GM12878 (cell line): ENCODE measurements at regions not wholly inside any gene's neighbourhood (a gene's known extent, or its start where the extent isn't known, plus 50 kb on each side); places are given as distances from the start of the nearest gene placed in this dataset.

Source experiments
- ATAC-seq: fragments of 200-7000 bp; cut with Tn5 transposase; 3 replicates; pipeline ENCODE4 v1.9.1; 2020; ENCODE audit warnings: mild to moderate bottlenecking, moderate library complexity
- BruUV-seq: library from RNA; stranded (reverse); fragments of 400-500 nt; replicated peaks from 2 replicates; lab custom pipeline; 2021; lab: Mats Ljungman, UMichigan
- CTCF ChIA-PET: fragments of 300-600 bp; sonication (Branson Sonifier 250); formaldehyde crosslinking; extraction: SDS; loops from one replicate; lab custom pipeline; 2021; ENCODE audit warnings: inconsistent platforms; lab: Yijun Ruan, JAX
- POLR2A ChIA-PET: fragments of 350-600 bp; formaldehyde crosslinking; extraction: SDS; loops from one replicate; lab custom pipeline; 2021; ENCODE audit warnings: inconsistent platforms; lab: Charles Lee
- RAD21 ChIA-PET: fragments of 300-600 bp; sonication (Branson Sonifier 250); formaldehyde crosslinking; loops from one replicate; lab custom pipeline; 2023; ENCODE audit warnings: antibody characterized with exemption; ENCODE audit not compliant: unreplicated experiment; lab: Charles Lee
- SMC1A ChIA-PET: fragments of 300-600 bp; sonication (Branson Sonifier 250); formaldehyde crosslinking; loops from one replicate; lab custom pipeline; 2023; ENCODE audit not compliant: unreplicated experiment, uncharacterized antibody; lab: Charles Lee
- DNase-seq: peaks from one replicate; pipeline ENCODE4 v3.0.0-alpha.2; 2011; ENCODE audit warnings: low read depth, low spot score
- FAIRE-seq: peaks from 3 replicates; lab custom pipeline; 2011; peaks lifted over from hg19 to GRCh38; lab: Jason Lieb, UNC
- H2AFZ ChIP-seq: 2 replicates; pipeline ENCODE4 v1.6.0; 2011; ENCODE audit warnings: low read depth, low read length, control low read depth; ENCODE audit not compliant: control insufficient read depth
- H3K27ac ChIP-seq: 2 replicates; pipeline ENCODE4 v1.5.1; 2011; ENCODE audit warnings: control low read depth; ENCODE audit not compliant: control insufficient read depth, insufficient read depth
- H3K27me3 ChIP-seq, 2 experiments: replicated peaks in 1 of 2; 2 replicates each; pipeline versions ENCODE4 v1.6.0 to v1.6.1; 2011; ENCODE audit warnings: low read length in 1 of 2; ENCODE audit not compliant: control insufficient read depth in 2 of 2, insufficient read depth in 2 of 2
- H3K36me3 ChIP-seq, 2 experiments: 2 replicates each; pipeline ENCODE4 v1.5.1; 2011; ENCODE audit warnings: low read length in 1 of 2; ENCODE audit not compliant: control insufficient read depth in 2 of 2, insufficient read depth in 2 of 2
- H3K4me1 ChIP-seq: 2 replicates; pipeline ENCODE4 v1.6.1; 2011; ENCODE audit warnings: mild to moderate bottlenecking, low read length, moderate library complexity, mixed read lengths; ENCODE audit not compliant: control insufficient read depth, insufficient read depth
- H3K4me2 ChIP-seq: 2 replicates; pipeline ENCODE4 v1.6.0; 2011; ENCODE audit warnings: control low read depth; ENCODE audit not compliant: control insufficient read depth, insufficient read depth
- H3K4me3 ChIP-seq: fragments of 200-600 bp; sonication (generic); 2 replicates; pipeline ENCODE4 v1.5.1; 2016
- H3K79me2 ChIP-seq: 2 replicates; pipeline ENCODE4 v1.6.0; 2011; ENCODE audit warnings: low read length; ENCODE audit not compliant: control insufficient read depth, insufficient read depth
- H3K9ac ChIP-seq: 2 replicates; pipeline ENCODE4 v1.8.0; 2011; ENCODE audit warnings: low read length, control low read depth, mixed read lengths; ENCODE audit not compliant: control insufficient read depth, insufficient read depth
- H3K9me3 ChIP-seq: replicated peaks from 3 replicates; pipeline ENCODE4 v1.5.1; 2011; ENCODE audit warnings: mild to moderate bottlenecking, low read length; ENCODE audit not compliant: control insufficient read depth, insufficient read depth
- H4K20me1 ChIP-seq: 2 replicates; pipeline ENCODE4 v1.6.0; 2011; ENCODE audit not compliant: control insufficient read depth, insufficient read depth
- CREB1 ChIP-seq: IDR thresholded peaks from 2 replicates; pipeline ENCODE4 v1.6.1; 2012; ENCODE audit warnings: low read depth, mild to moderate bottlenecking, inconsistent platforms
- EP300 ChIP-seq, 2 experiments: fragments of 150-350 bp in 1 of 2; IDR thresholded peaks; 2 replicates each; pipeline ENCODE4 v1.6.1; 2011 to 2012; ENCODE audit warnings: low read depth in 2 of 2, low read length in 2 of 2, borderline replicate concordance in 1 of 2, improper control_type of control experiment in 1 of 2, inconsistent platforms in 1 of 2; ENCODE audit not compliant: control insufficient read depth in 1 of 2
- FOXM1 ChIP-seq: IDR thresholded peaks from 2 replicates; pipeline ENCODE4 v1.6.1; 2012; ENCODE audit warnings: low read depth, mild to moderate bottlenecking, inconsistent platforms, low read length, moderate library complexity
- GATAD2B ChIP-seq: fragments of 450-650 bp; conservative IDR thresholded peaks from 2 replicates; pipeline ENCODE4 v1.6.1; 2017; ENCODE audit warnings: low read depth, mild to moderate bottlenecking, moderate library complexity
- NR2C2 ChIP-seq: IDR thresholded peaks from 2 replicates; pipeline ENCODE4 v1.6.1; 2011; ENCODE audit warnings: borderline replicate concordance, low read depth; ENCODE audit not compliant: control insufficient read depth, insufficient read length
- NRF1 ChIP-seq: conservative IDR thresholded peaks from 2 replicates; pipeline ENCODE4 v1.6.1; 2011; ENCODE audit warnings: mild to moderate bottlenecking, low read depth, low read length, improper control_type of control experiment
- PAX5 ChIP-seq: IDR thresholded peaks from 2 replicates; pipeline ENCODE4 v1.6.1; 2011; ENCODE audit warnings: low read depth, low read length, borderline replicate concordance
- PAX8 ChIP-seq: fragments of 450-650 bp; IDR thresholded peaks from 2 replicates; pipeline ENCODE4 v1.6.1; 2017; ENCODE audit warnings: mild to moderate bottlenecking, moderate library complexity
- RBBP5 ChIP-seq: fragments of 200-600 bp; sonication (generic); conservative IDR thresholded peaks from 2 replicates; pipeline ENCODE4 v1.6.1; 2016
- SMAD1 ChIP-seq: fragments of 450-650 bp; IDR thresholded peaks from 2 replicates; pipeline ENCODE4 v1.6.1; 2018; ENCODE audit warnings: mild to moderate bottlenecking, low read depth; ENCODE audit not compliant: partially characterized antibody
- SPI1 ChIP-seq: IDR thresholded peaks from 2 replicates; pipeline ENCODE4 v1.6.1; 2011; ENCODE audit warnings: low read depth, mild to moderate bottlenecking, low read length, moderate library complexity, borderline replicate concordance; ENCODE audit not compliant: insufficient read depth
- SREBF1 ChIP-seq: IDR thresholded peaks from 2 replicates; pipeline ENCODE4 v1.6.1; 2012; ENCODE audit warnings: mild to moderate bottlenecking, low read length
- STAT1 ChIP-seq: fragments of 450-650 bp; conservative IDR thresholded peaks from 2 replicates; pipeline ENCODE4 v1.6.1; 2014; ENCODE audit warnings: antibody characterized with exemption, mild to moderate bottlenecking
- YBX1 ChIP-seq: fragments of 450-650 bp; IDR thresholded peaks from 2 replicates; pipeline ENCODE4 v1.6.1; 2016; ENCODE audit warnings: antibody characterized with exemption
- ZSCAN29 ChIP-seq: fragments of 450-650 bp; IDR thresholded peaks from 2 replicates; pipeline ENCODE4 v1.6.1; 2017; ENCODE audit warnings: mild to moderate bottlenecking, moderate library complexity
- in situ Hi-C: fragments of 300-500 bp; cut with MboI; formaldehyde crosslinking; loops from 9 replicates; pipeline ENCODE4 v1.14.3; 2018; ENCODE audit warnings: mixed read lengths
- intact Hi-C: fragments of 100-400 bp; cut with micrococcal nuclease; formaldehyde crosslinking; loops from one replicate; pipeline ENCODE4 v1.14.2; 2022; ENCODE audit not compliant: unreplicated experiment
- TF ChIP-seq, protein P1 (sequence below): fragments of 450-650 bp; IDR thresholded peaks from 2 replicates; pipeline ENCODE4 v1.6.1; 2017; ENCODE audit warnings: mild to moderate bottlenecking, moderate library complexity
- TF ChIP-seq, protein P2 (sequence below): fragments of 450-650 bp; IDR thresholded peaks from 2 replicates; pipeline ENCODE4 v1.6.1; 2018; ENCODE audit warnings: mild to moderate bottlenecking, low read depth, moderate library complexity; ENCODE audit not compliant: partially characterized antibody
- TF ChIP-seq, protein P3 (sequence below): fragments of 450-650 bp; IDR thresholded peaks from 2 replicates; pipeline ENCODE4 v1.6.1; 2017; ENCODE audit warnings: antibody characterized with exemption, mild to moderate bottlenecking, moderate library complexity

DNA sequence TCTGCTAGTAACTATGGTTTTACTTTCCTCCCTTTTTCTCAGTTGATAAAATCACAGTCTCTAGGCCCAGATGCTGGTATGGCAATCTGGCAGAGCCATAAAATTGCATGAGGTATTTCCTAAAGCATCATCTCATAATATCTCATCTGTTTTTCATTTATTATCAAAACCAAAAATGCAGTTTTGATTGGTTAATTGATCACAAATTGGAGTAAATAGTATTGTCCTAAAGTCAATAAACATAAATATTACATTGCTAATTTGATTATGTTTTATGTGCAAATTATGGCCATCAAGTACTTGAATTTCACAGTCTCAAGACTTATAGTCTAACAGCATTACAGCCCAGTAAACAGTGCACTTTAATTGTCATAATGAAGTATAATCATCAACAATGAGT lies 2365.6 kb downstream of the ARAP2 start:
- Histone ChIP-seq H3K4me1 (no peaks in the 10 kb centered on the region), H4K20me1 (no peaks in the 10 kb centered on the region), H3K4me2 (no peak overlapping the region), H3K9me3 (no peaks in the 10 kb centered on the region), H3K4me3 (no peak overlapping the region), H2AFZ (no peak overlapping the region), H3K27me3 (no peaks in the 10 kb centered on the region), H3K9ac (no peak overlapping the region), H3K79me2 (no peaks in the 10 kb centered on the region), H3K27ac (no peak overlapping the region), H3K36me3 (no peaks in the 10 kb centered on the region)
- TF ChIP-seq SPI1 (no peak), NR2C2 (no peak), NRF1 (no peak), PAX5 (no peak), CREB1 (no peak), GATAD2B (no peak), RBBP5 (no peak), FOXM1 (no peak), PAX8 (no peak), SREBF1 (no peak), EP300 (IDR thresholded peaks at IDR 0.05; ENCODE audit: borderline replicate concordance in 1 of 2, control insufficient read depth in 1 of 2, low read depth in 2 of 2, low read length in 2 of 2) (no peak), ZSCAN29 (no peak), SMAD1 (no peak), YBX1 (no peak), STAT1 (no peak)
- TF ChIP-seq, protein P1, sequence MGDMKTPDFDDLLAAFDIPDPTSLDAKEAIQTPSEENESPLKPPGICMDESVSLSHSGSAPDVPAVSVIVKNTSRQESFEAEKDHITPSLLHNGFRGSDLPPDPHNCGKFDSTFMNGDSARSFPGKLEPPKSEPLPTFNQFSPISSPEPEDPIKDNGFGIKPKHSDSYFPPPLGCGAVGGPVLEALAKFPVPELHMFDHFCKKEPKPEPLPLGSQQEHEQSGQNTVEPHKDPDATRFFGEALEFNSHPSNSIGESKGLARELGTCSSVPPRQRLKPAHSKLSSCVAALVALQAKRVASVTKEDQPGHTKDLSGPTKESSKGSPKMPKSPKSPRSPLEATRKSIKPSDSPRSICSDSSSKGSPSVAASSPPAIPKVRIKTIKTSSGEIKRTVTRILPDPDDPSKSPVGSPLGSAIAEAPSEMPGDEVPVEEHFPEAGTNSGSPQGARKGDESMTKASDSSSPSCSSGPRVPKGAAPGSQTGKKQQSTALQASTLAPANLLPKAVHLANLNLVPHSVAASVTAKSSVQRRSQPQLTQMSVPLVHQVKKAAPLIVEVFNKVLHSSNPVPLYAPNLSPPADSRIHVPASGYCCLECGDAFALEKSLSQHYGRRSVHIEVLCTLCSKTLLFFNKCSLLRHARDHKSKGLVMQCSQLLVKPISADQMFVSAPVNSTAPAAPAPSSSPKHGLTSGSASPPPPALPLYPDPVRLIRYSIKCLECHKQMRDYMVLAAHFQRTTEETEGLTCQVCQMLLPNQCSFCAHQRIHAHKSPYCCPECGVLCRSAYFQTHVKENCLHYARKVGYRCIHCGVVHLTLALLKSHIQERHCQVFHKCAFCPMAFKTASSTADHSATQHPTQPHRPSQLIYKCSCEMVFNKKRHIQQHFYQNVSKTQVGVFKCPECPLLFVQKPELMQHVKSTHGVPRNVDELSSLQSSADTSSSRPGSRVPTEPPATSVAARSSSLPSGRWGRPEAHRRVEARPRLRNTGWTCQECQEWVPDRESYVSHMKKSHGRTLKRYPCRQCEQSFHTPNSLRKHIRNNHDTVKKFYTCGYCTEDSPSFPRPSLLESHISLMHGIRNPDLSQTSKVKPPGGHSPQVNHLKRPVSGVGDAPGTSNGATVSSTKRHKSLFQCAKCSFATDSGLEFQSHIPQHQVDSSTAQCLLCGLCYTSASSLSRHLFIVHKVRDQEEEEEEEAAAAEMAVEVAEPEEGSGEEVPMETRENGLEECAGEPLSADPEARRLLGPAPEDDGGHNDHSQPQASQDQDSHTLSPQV: no peak
- TF ChIP-seq, protein P2, sequence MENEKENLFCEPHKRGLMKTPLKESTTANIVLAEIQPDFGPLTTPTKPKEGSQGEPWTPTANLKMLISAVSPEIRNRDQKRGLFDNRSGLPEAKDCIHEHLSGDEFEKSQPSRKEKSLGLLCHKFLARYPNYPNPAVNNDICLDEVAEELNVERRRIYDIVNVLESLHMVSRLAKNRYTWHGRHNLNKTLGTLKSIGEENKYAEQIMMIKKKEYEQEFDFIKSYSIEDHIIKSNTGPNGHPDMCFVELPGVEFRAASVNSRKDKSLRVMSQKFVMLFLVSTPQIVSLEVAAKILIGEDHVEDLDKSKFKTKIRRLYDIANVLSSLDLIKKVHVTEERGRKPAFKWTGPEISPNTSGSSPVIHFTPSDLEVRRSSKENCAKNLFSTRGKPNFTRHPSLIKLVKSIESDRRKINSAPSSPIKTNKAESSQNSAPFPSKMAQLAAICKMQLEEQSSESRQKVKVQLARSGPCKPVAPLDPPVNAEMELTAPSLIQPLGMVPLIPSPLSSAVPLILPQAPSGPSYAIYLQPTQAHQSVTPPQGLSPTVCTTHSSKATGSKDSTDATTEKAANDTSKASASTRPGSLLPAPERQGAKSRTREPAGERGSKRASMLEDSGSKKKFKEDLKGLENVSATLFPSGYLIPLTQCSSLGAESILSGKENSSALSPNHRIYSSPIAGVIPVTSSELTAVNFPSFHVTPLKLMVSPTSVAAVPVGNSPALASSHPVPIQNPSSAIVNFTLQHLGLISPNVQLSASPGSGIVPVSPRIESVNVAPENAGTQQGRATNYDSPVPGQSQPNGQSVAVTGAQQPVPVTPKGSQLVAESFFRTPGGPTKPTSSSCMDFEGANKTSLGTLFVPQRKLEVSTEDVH: no peak
- TF ChIP-seq, protein P3, sequence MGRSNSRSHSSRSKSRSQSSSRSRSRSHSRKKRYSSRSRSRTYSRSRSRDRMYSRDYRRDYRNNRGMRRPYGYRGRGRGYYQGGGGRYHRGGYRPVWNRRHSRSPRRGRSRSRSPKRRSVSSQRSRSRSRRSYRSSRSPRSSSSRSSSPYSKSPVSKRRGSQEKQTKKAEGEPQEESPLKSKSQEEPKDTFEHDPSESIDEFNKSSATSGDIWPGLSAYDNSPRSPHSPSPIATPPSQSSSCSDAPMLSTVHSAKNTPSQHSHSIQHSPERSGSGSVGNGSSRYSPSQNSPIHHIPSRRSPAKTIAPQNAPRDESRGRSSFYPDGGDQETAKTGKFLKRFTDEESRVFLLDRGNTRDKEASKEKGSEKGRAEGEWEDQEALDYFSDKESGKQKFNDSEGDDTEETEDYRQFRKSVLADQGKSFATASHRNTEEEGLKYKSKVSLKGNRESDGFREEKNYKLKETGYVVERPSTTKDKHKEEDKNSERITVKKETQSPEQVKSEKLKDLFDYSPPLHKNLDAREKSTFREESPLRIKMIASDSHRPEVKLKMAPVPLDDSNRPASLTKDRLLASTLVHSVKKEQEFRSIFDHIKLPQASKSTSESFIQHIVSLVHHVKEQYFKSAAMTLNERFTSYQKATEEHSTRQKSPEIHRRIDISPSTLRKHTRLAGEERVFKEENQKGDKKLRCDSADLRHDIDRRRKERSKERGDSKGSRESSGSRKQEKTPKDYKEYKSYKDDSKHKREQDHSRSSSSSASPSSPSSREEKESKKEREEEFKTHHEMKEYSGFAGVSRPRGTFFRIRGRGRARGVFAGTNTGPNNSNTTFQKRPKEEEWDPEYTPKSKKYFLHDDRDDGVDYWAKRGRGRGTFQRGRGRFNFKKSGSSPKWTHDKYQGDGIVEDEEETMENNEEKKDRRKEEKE: no peak
- SMC1A ChIA-PET: no interaction called here
- RAD21 ChIA-PET: no interaction called here
- in situ Hi-C loops: no loop called here
- ATAC-seq (no peak), DNase-seq (no peak), FAIRE-seq (no peak)
- intact Hi-C loops: no loop called here
- CTCF ChIA-PET: no interaction called here
- no TSS peak for BruUV-seq
- POLR2A ChIA-PET: no interaction called here
